ENCODE measurements at regions not wholly inside any gene's neighbourhood (a gene's known extent, or its start where the extent isn't known, plus 50 kb on each side); places are given as distances from the start of the nearest gene placed in this dataset.

DNA sequence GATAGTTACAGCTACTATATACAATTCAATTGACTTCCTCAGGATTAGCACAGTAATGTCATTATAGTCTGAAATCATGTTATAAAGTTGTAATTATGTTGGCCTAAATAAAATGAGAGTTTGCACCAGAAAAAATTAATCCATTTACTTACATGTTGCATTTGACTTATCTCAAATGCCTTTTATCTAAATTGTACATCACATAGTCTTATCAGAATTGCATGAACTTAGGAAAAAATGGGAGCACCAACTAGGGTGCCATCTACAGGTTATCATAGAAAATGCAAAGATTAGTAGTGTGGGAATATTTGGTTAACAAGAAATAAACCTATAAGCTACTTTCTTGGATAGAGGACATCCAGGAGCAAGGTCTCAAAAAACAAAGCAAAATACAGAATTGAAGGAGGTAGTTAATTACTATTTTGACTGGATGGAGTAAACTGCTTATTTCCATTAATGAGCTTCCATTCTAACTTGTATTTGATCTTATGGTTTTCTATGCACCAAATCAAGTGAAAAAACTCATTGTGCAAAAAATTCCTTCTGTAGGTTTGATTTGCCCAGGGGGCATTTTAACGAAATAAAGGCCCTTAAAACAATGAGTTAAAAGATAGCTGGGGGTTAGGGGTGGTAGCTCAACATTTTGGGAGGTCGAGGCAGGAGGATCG lies 60.0 kb upstream of the ORC5 start:
- ChIA-PET RAD21 (ENCODE audit: unreplicated experiment) (interaction anchor here (1.1 to 1.7 kb wide), 3 partner anchors 36 to 650 kb away, joined by 3 to 8 read pairs (median 3); no protein-coding TSS in a partner anchor), POLR2A (no interaction called here), SMC1A (ENCODE audit: uncharacterized antibody, unreplicated experiment) (interaction anchor here (0.6 to 2.3 kb wide), 8 partner anchors 10 to 695 kb away, joined by 3 to 9 read pairs (median 4); no protein-coding TSS in a partner anchor), CTCF (interaction anchor here (0.6 to 4.6 kb wide), 23 partner anchors 8 to 694 kb away, joined by 3 to 63 read pairs (median 4); no protein-coding TSS in a partner anchor)
- H3K9me3 ChIP-seq (replicated peaks; ENCODE audit: control insufficient read depth, insufficient read depth, low read length), result no peaks in the 10 kb centered on the region; the same call in 2 of the 3 replicates
- no peak for DNase-seq (ENCODE audit: low read depth, low spot score)
- no peak overlapping the region for H3K27ac ChIP-seq (ENCODE audit: control insufficient read depth, insufficient read depth)
- WGBS (ENCODE audit: insufficient coverage, insufficient replicate concordance, low lambda C conversion rate, missing lambda C conversion rate), result 12% methylated on average over 3 of the region's 3 CpGs
- no peak overlapping the region for H2AFZ ChIP-seq (ENCODE audit: control insufficient read depth, low read depth, low read length)
- ATAC-seq, result no peak
- no peaks in the 10 kb centered on the region for H3K27me3 ChIP-seq (replicated peaks in 1 of 2; ENCODE audit: control insufficient read depth in 2 of 2, insufficient read depth in 2 of 2, low read length in 1 of 2)
- H4K20me1 ChIP-seq (ENCODE audit: control insufficient read depth, insufficient read depth), result no peaks in the 10 kb centered on the region
- H3K4me1 ChIP-seq (ENCODE audit: control insufficient read depth, insufficient read depth, low read length), result no peaks in the 10 kb centered on the region
- H3K4me3 ChIP-seq, result no peak overlapping the region
- no peak overlapping the region for H3K9ac ChIP-seq (ENCODE audit: control insufficient read depth, insufficient read depth, low read length)
- H3K4me2 ChIP-seq (ENCODE audit: control insufficient read depth, insufficient read depth), result no peak overlapping the region
- peak; percentile 49 for FAIRE-seq
- in situ Hi-C loops (cut with MboI), result no loop called here
- peak; percentile 40; the same call in 1 of the 2 replicates for TF ChIP-seq SMC3 (IDR thresholded peaks at IDR 0.05; ENCODE audit: borderline replicate concordance, low read length)
- TF ChIP-seq IKZF1 (conservative IDR thresholded peaks at IDR 0.05), result no peak
- TF ChIP-seq, protein P1, sequence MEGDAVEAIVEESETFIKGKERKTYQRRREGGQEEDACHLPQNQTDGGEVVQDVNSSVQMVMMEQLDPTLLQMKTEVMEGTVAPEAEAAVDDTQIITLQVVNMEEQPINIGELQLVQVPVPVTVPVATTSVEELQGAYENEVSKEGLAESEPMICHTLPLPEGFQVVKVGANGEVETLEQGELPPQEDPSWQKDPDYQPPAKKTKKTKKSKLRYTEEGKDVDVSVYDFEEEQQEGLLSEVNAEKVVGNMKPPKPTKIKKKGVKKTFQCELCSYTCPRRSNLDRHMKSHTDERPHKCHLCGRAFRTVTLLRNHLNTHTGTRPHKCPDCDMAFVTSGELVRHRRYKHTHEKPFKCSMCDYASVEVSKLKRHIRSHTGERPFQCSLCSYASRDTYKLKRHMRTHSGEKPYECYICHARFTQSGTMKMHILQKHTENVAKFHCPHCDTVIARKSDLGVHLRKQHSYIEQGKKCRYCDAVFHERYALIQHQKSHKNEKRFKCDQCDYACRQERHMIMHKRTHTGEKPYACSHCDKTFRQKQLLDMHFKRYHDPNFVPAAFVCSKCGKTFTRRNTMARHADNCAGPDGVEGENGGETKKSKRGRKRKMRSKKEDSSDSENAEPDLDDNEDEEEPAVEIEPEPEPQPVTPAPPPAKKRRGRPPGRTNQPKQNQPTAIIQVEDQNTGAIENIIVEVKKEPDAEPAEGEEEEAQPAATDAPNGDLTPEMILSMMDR (IDR thresholded peaks at IDR 0.05 in 2 of 3, conservative IDR thresholded peaks at IDR 0.05 in 1 of 3; ENCODE audit: control insufficient read depth in 2 of 3, extremely low read depth in 1 of 3, insufficient read depth in 1 of 3, low read depth in 3 of 3, low read length in 3 of 3), result peak; percentile 43 to 52 (median 46); a peak in 5 of 6 replicates
- peak; percentile 31 for TF ChIP-seq RAD21 (IDR thresholded peaks at IDR 0.05; ENCODE audit: insufficient read depth, low read depth, low read length)
- no peak for TF ChIP-seq RFX5 (IDR thresholded peaks at IDR 0.05; ENCODE audit: low read depth, low read length)
- intact Hi-C loops (cut with micrococcal nuclease; ENCODE audit: unreplicated experiment), result loop anchor here (10.0 kb wide), 1 partner anchor 277 kb away; no protein-coding TSS in a partner anchor
- no peaks in the 10 kb centered on the region for H3K36me3 ChIP-seq (ENCODE audit: control insufficient read depth in 2 of 2, insufficient read depth in 2 of 2, low read length in 1 of 2)
- no TSS peak for BruUV-seq (replicated peaks)
- no peaks in the 10 kb centered on the region for H3K79me2 ChIP-seq (ENCODE audit: control insufficient read depth, insufficient read depth, low read length)

Data from GM12878 (cell line).